OCI-LY3 (cell line): ENCODE measurements at regions not wholly inside any gene's neighbourhood (a gene's known extent, or its start where the extent isn't known, plus 50 kb on each side); places are given as distances from the start of the nearest gene placed in this dataset.

ENCODE experiments used
- EZH2phosphoT487 ChIP-seq: fragments of 200-600 bp; shearing (Covaris generic); IDR thresholded peaks from 2 replicates; pipeline ENCODE4 v1.6.1; 2018; ENCODE audit warnings: antibody characterized with exemption, mixed run types, low read depth
- TF ChIP-seq, protein P1 (sequence below): fragments of 200-600, 300-600 bp; sonication (generic); IDR thresholded peaks from 2 replicates; pipeline ENCODE4 v1.5.1; 2014; ENCODE audit warnings: antibody characterized with exemption, low read length, low read depth

DNA sequence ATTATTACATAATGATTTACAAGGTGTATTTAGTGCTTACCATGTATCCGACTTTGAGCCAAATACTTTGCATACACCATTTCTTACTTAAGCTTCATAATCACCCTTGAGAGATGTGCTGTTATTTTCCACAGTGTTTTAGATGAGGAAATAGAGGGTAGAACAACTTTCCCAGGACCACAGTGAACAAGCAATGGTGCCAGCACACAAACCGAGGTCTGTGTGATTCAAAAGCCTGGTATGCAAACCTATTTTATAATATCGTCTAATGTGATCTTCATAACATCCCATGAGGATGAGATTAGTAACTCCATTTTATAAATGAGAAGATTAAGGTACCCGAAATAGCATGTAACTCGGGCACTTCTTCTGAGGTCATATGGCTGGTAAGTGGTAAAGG, 294.7 kb downstream of the NSG2 start:
- TF ChIP-seq, protein P1, sequence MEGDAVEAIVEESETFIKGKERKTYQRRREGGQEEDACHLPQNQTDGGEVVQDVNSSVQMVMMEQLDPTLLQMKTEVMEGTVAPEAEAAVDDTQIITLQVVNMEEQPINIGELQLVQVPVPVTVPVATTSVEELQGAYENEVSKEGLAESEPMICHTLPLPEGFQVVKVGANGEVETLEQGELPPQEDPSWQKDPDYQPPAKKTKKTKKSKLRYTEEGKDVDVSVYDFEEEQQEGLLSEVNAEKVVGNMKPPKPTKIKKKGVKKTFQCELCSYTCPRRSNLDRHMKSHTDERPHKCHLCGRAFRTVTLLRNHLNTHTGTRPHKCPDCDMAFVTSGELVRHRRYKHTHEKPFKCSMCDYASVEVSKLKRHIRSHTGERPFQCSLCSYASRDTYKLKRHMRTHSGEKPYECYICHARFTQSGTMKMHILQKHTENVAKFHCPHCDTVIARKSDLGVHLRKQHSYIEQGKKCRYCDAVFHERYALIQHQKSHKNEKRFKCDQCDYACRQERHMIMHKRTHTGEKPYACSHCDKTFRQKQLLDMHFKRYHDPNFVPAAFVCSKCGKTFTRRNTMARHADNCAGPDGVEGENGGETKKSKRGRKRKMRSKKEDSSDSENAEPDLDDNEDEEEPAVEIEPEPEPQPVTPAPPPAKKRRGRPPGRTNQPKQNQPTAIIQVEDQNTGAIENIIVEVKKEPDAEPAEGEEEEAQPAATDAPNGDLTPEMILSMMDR, result no peak
- TF ChIP-seq EZH2phosphoT487, result no peak
